ENCODE measurements at regions not wholly inside any gene's neighbourhood (a gene's known extent, or its start where the extent isn't known, plus 50 kb on each side); places are given as distances from the start of the nearest gene placed in this dataset.
A peak's percentile ranks its signal among the peaks of the same experiment; 100 is the strongest.

GRCh38 chr13:62631124-62631523 is 1215.5 kb upstream of the PCDH20 start:
- DNase-seq: no peak

GRCh38 chr13:62629618-62630017 is 1214.0 kb upstream of the PCDH20 start:
- no peak for DNase-seq

GRCh38 chr13:62627226-62627625 is 1211.6 kb upstream of the PCDH20 start:
- DNase-seq: no peak

GRCh38 chr13:62626771-62627170 is 1211.1 kb upstream of the PCDH20 start:
- DNase-seq: no peak

GRCh38 chr13:62625214-62625881 is 1209.7 kb upstream of the PCDH20 start:
- DNase-seq: no peak

- no peak for DNase-seq
Observed at GRCh38 chr13:62613819-62614218, 1198.2 kb upstream of the PCDH20 start.

GRCh38 chr13:62611343-62611742 is 1195.7 kb upstream of the PCDH20 start:
- no peak for DNase-seq

GRCh38 chr13:62598708-62599107 is 1183.1 kb upstream of the PCDH20 start:
- no peak for DNase-seq

GRCh38 chr13:62595976-62596375 is 1180.3 kb upstream of the PCDH20 start:
- no peak for DNase-seq

- DNase-seq: no peak
Observed at GRCh38 chr13:62593804-62594203, 1178.2 kb upstream of the PCDH20 start.

GRCh38 chr13:62583466-62583865 is 1167.8 kb upstream of the PCDH20 start:
- no peak for DNase-seq

GRCh38 chr13:62578402-62578801 is 1162.8 kb upstream of the PCDH20 start:
- no peak for DNase-seq

- DNase-seq: no peak
Observed at GRCh38 chr13:62564770-62565169, 1149.1 kb upstream of the PCDH20 start.

- no peak for DNase-seq
Observed at GRCh38 chr13:62563251-62563650, 1147.6 kb upstream of the PCDH20 start.

- DNase-seq: no peak
Observed at GRCh38 chr13:62556978-62557377, 1141.3 kb upstream of the PCDH20 start.

- DNase-seq: no peak
Observed at GRCh38 chr13:62551588-62551987, 1135.9 kb upstream of the PCDH20 start.

- peak; percentile 1 for DNase-seq
Observed at GRCh38 chr13:62544928-62545327, 1129.3 kb upstream of the PCDH20 start.

- DNase-seq: no peak
Observed at GRCh38 chr13:62537593-62537992, 1121.9 kb upstream of the PCDH20 start.

- no peak for DNase-seq
Observed at GRCh38 chr13:62525652-62526051, 1110.0 kb upstream of the PCDH20 start.

GRCh38 chr13:62524498-62524897 is 1108.8 kb upstream of the PCDH20 start:
- DNase-seq: no peak

- DNase-seq: no peak
Observed at GRCh38 chr13:62524061-62524460, 1108.4 kb upstream of the PCDH20 start.

GRCh38 chr13:62512194-62513141 is 1096.8 kb upstream of the PCDH20 start:
- DNase-seq: peak; percentile 63

- no peak for DNase-seq
Observed at GRCh38 chr13:62510906-62511655, 1095.4 kb upstream of the PCDH20 start.
